ENCODE measurements at regions not wholly inside any gene's neighbourhood (a gene's known extent, or its start where the extent isn't known, plus 50 kb on each side); places are given as distances from the start of the nearest gene placed in this dataset.
"Not testable (repeated sequence)": the region's sequence is repeated elsewhere in the genome, so short reads cannot be mapped to it uniquely, and the experiment has no call there.

DNA sequence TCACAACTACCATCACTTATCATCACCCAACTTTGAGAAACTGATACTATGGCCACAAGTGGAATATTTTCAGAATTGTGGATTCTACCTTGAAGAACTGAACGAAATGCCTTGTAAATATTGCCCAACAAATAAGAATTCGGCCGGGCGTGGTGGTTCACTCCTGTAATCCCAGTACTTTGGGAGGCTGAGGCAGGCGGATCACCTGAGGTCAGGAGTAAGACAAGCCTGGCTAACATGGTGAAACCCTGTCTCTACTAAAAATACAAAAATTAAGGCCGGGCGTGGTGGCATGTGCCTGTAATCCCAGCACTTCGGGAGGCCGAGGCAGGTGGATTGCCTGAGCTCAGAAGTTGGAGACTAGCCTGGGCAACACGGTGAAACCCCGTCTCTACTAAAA is 862.7 kb downstream of the ZPLD1 start:
- H3K4me3 Mint-ChIP-seq; DNase-seq; H3K4me1 Mint-ChIP-seq; H3K27me3 Mint-ChIP-seq; H3K27ac Mint-ChIP-seq; H3K36me3 Mint-ChIP-seq (ENCODE audit: low read depth); POLR2A ChIA-PET; CTCF ChIA-PET; H3K9me3 Mint-ChIP-seq: not testable (repeated sequence)

DNA sequence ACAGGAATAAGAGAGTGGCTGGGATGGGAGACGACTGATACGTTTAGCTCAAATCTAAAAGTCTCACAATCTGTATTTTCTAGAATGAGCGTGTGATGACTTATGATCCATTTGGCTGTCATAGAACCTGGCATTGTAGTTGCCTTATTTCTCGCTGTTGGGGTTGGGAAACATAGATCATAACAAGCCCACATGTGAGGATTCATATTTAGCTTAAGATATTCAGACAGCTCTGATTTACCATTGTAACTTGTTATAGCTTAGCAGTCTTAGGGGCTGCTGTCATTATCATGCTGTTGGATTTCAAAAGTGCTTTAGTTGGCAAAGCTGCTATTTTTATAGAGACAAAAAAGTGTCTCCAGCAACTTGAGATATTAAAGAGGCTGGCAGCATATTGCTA is 871.3 kb downstream of the ZPLD1 start:
- H3K27me3 Mint-ChIP-seq = no peaks in the 10 kb centered on the region
- peaks cover 3% of the 10 kb centered on the region for H3K9me3 Mint-ChIP-seq
- no peak overlapping the region for H3K27ac Mint-ChIP-seq
- H3K36me3 Mint-ChIP-seq (ENCODE audit: low read depth) = no peaks in the 10 kb centered on the region
- ChIA-PET POLR2A (no interaction called here), CTCF (no interaction called here)
- H3K4me1 Mint-ChIP-seq = no peaks in the 10 kb centered on the region
- no peak overlapping the region for H3K4me3 Mint-ChIP-seq
- DNase-seq = no peak

DNA sequence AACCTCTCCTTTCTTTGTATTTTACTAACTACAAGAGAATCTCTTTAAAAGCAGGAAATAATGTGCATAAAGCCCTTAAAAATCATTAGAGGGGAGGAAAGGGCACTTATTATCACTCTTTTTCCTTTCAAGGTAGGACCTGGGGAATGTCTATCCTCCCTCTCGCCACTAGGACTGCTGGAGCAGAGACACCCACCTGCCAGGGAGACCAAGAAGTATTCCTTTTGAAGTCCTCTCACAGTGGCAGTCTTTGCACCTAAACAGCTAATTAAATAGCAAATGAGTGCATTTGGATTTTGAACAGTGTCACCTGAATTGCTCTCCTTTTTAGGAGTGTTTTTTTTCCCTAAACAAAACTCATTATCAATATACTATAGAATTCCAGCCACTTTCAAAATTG is 874.1 kb downstream of the ZPLD1 start:
- CTCF ChIA-PET = no interaction called here
- no peaks in the 10 kb centered on the region for H3K36me3 Mint-ChIP-seq (ENCODE audit: low read depth)
- no peak overlapping the region for H3K4me3 Mint-ChIP-seq
- no peaks in the 10 kb centered on the region for H3K4me1 Mint-ChIP-seq
- DNase-seq = no peak
- POLR2A ChIA-PET = no interaction called here
- no peak overlapping the region for H3K27ac Mint-ChIP-seq
- H3K27me3 Mint-ChIP-seq = no peaks in the 10 kb centered on the region
- H3K9me3 Mint-ChIP-seq = no peaks in the 10 kb centered on the region

DNA sequence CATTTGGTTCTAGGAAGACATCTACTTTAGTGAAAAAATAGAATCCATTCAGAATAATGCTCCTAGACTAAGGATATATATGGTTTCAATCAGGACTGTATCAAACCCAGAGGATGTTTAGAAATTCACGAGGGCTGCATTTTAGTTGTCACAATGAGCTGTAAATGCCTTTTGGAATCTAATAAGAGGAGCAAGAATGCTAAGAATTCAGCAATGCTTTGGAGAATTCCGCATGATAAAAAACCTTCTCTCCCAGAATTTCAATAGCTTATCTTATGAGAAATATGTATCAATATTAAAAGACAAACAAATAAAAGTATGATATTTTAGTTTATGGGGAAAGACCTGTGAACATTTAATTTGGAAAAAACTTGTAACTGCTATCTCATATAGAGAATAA is 885.1 kb downstream of the ZPLD1 start:
- H3K4me1 Mint-ChIP-seq = no peaks in the 10 kb centered on the region
- no peak overlapping the region for H3K4me3 Mint-ChIP-seq
- no peaks in the 10 kb centered on the region for H3K27me3 Mint-ChIP-seq
- H3K9me3 Mint-ChIP-seq = peaks cover 4% of the 10 kb centered on the region
- no peak for DNase-seq
- ChIA-PET POLR2A (no interaction called here), CTCF (no interaction called here)
- no peak overlapping the region for H3K27ac Mint-ChIP-seq
- H3K36me3 Mint-ChIP-seq (ENCODE audit: low read depth) = no peaks in the 10 kb centered on the region

DNA sequence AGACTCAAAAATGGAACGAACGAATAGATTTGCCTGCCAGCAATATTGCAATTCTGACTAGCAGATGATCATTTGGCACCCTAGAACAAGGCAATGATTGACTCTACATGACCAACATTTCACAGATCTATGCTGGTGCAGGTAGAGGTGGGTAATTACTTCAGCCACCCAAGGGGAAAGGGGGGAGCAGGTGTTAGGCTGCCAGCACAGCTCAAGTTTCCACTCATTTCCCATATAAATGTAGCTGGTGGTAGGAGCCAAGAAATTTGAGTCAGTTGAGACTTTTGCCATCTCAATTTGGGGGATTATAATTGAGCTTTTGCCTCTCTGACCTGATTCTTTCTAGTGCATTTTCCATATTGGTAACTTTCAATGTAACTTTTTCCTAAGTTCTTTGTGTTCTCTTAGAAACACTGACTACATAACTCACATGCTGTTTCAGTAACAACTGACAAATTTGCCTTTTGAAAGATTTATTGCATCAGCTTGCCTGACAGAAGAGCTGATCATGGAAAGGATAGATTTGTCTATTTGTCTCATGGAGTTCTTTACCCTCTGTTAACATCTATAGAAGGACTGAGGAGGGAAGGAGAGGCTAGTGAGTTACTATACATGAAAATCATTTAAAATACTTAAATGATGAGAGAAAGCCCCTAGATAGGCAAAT is 902.5 kb downstream of the ZPLD1 start:
- DNase-seq = no peak
- Mint-ChIP-seq H3K9me3 (no peaks in the 10 kb centered on the region), H3K36me3 (ENCODE audit: low read depth) (no peaks in the 10 kb centered on the region), H3K4me1 (no peaks in the 10 kb centered on the region), H3K4me3 (no peak overlapping the region), H3K27me3 (no peaks in the 10 kb centered on the region), H3K27ac (no peak overlapping the region)
- POLR2A ChIA-PET = no interaction called here
- CTCF ChIA-PET = no interaction called here

DNA sequence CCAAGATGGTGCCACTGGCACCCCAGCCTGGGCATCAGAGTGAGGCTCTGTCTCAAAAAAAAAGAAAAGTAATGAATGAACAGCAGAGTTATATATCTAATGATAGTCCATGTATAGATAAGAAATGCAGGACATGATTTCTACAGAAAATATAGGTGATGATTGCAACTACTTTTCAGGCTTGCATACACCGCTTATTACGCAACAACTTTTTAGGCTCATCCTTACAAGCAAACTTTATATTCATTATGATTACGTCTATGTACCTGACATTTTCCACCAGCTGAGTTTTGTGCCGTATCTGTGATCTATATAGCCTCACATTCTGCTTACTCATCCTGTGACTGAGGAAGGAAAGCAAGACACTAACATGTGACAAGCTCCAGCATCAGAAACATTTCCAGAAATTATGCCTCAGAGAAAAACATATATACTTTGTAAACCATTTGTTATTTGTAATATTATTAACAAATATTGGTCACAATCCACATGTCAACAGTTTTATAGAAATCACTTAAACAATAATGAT is 906.3 kb downstream of the ZPLD1 start:
- no peak for DNase-seq
- CTCF ChIA-PET = interaction anchor here (0.9 kb wide), 1 partner anchor 125 kb away, joined by 3 read pairs; no protein-coding TSS in a partner anchor
- no peaks in the 10 kb centered on the region for H3K36me3 Mint-ChIP-seq (ENCODE audit: low read depth)

DNA sequence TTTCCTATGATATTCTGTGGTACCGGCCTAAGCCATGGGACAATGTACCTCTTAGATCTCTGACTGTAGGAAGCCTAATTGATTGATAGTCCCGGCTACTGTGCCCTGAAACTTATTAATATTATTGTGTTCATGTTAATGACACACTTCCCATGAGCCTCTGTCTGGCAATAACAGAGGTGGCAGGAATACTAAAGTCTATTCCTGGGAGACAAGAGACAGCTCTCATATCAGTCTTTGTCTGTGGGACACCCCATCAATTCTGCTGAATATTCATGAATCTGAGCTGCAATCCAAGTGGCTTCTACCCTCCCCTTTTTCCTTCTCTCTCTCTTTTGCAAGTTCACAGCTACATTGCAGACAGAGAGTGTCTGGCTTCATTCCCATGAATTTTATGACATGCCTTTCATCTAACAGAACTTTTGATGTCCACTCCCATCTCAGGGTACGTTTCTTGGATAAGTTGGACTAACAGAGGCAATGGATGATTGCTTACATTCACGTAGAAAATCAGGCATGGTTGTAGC is 907.5 kb downstream of the ZPLD1 start:
- no peaks in the 10 kb centered on the region for H3K4me1 Mint-ChIP-seq
- POLR2A ChIA-PET = no interaction called here
- peaks cover 1% of the 10 kb centered on the region for H3K9me3 Mint-ChIP-seq
- no peak overlapping the region for H3K4me3 Mint-ChIP-seq
- no peak for DNase-seq
- H3K27me3 Mint-ChIP-seq = no peaks in the 10 kb centered on the region
- no peak overlapping the region for H3K27ac Mint-ChIP-seq
- no peaks in the 10 kb centered on the region for H3K36me3 Mint-ChIP-seq (ENCODE audit: low read depth)
- CTCF ChIA-PET = no interaction called here

More for the DNA sequence above, 906.3 kb downstream of the ZPLD1 start:
- no peak overlapping the region for H3K27ac Mint-ChIP-seq
- POLR2A ChIA-PET = no interaction called here
- H3K4me1 Mint-ChIP-seq = no peaks in the 10 kb centered on the region
- H3K9me3 Mint-ChIP-seq = peaks cover 1% of the 10 kb centered on the region
- H3K4me3 Mint-ChIP-seq = no peak overlapping the region
- no peaks in the 10 kb centered on the region for H3K27me3 Mint-ChIP-seq

DNA sequence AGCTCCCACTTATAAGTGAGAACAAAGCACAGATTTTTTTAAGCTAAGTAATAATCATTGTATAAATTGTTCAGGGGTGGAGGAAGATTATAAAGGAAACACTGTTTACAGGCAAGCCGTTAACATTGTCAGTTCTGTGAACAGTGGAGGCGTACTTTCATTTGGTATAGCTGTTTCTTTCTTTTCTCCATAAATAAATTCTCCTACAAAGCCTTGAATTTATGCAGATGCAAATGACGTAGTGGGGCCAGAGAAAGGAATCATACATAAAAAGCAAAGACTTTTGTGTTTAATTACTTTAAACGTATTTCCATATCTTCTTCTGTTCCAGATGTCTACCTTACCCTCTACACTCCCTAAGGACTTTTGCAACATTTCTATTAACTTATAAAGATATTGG is 914.9 kb downstream of the ZPLD1 start:
- POLR2A ChIA-PET = no interaction called here
- CTCF ChIA-PET = no interaction called here
- Mint-ChIP-seq H3K36me3 (ENCODE audit: low read depth) (no peaks in the 10 kb centered on the region), H3K4me3 (no peak overlapping the region), H3K9me3 (no peaks in the 10 kb centered on the region), H3K27me3 (no peaks in the 10 kb centered on the region), H3K4me1 (no peaks in the 10 kb centered on the region), H3K27ac (no peak overlapping the region)
- no peak for DNase-seq

DNA sequence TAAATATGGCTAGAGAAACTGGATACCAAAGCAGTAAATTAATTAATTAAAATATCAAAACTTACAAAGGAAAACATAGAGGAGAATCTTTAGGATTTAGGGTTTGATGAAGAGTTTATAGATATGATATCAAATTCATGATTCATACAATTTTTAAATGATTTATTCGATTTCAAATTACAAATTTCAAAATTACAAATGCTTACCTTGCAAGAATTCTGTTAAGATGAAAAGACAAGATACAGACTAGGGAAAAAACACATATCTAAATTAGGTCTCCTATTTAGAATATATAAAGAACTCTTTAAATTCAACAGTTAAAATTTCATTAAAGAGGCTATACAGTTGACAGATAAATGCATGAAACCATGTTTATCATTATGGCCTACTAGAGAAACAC is 930.7 kb downstream of the ZPLD1 start:
- Mint-ChIP-seq H3K27ac (no peak overlapping the region), H3K36me3 (ENCODE audit: low read depth) (no peaks in the 10 kb centered on the region)

DNA sequence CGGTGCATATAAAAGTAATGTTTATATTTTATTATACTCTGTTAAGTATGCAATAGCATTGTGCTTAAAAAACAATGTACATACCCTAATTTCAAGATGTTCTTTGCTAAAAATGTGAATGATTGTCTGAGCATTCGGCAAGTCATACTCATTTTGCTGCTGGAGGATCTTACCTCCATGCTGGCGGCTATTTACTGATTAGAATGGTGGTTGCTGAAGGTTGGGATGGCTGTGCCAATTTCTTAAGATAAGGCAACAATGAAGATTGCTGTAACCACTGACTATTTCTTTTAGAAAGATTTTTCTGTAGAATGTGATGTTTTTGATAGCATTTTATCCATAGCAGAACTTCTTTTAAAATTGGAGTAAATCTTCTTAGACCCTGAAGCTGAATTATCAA is 932.7 kb downstream of the ZPLD1 start:
- CTCF ChIA-PET = no interaction called here
- H3K4me1 Mint-ChIP-seq = no peaks in the 10 kb centered on the region
- H3K36me3 Mint-ChIP-seq (ENCODE audit: low read depth) = no peaks in the 10 kb centered on the region
- H3K27ac Mint-ChIP-seq = no peak overlapping the region
- POLR2A ChIA-PET = no interaction called here
- DNase-seq = no peak
- no peaks in the 10 kb centered on the region for H3K9me3 Mint-ChIP-seq
- H3K4me3 Mint-ChIP-seq = no peak overlapping the region
- H3K27me3 Mint-ChIP-seq = no peaks in the 10 kb centered on the region

More for the DNA sequence above, 930.7 kb downstream of the ZPLD1 start:
- Mint-ChIP-seq H3K27me3 (no peaks in the 10 kb centered on the region), H3K4me3 (no peak overlapping the region), H3K9me3 (no peaks in the 10 kb centered on the region), H3K4me1 (no peaks in the 10 kb centered on the region)
- POLR2A ChIA-PET = no interaction called here
- CTCF ChIA-PET = no interaction called here
- no peak for DNase-seq

DNA sequence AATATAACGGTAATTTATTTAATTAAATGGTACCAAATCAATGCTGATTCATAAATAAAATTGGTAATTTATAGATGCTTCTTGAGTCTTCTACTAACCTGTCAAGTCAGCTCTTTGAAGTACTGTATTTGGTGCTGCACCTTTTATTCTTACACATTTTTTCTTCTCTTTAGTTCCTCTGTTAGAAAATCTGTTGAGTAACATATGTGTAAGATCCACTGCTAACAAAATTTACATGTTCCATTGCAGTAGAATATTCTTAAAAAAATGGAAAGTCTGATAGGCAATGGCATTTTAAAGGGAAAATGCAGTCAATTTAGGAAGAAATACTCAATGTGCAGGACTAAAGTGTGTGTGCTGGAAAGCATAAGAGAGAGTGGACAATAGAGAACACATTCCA is 936.6 kb downstream of the ZPLD1 start:
- H3K9me3 Mint-ChIP-seq = no peaks in the 10 kb centered on the region
- ChIA-PET POLR2A (no interaction called here), CTCF (no interaction called here)
- H3K27ac Mint-ChIP-seq = no peak overlapping the region
- H3K4me1 Mint-ChIP-seq = no peaks in the 10 kb centered on the region
- DNase-seq = no peak
- no peaks in the 10 kb centered on the region for H3K36me3 Mint-ChIP-seq (ENCODE audit: low read depth)
- no peak overlapping the region for H3K4me3 Mint-ChIP-seq
- H3K27me3 Mint-ChIP-seq = no peaks in the 10 kb centered on the region

DNA sequence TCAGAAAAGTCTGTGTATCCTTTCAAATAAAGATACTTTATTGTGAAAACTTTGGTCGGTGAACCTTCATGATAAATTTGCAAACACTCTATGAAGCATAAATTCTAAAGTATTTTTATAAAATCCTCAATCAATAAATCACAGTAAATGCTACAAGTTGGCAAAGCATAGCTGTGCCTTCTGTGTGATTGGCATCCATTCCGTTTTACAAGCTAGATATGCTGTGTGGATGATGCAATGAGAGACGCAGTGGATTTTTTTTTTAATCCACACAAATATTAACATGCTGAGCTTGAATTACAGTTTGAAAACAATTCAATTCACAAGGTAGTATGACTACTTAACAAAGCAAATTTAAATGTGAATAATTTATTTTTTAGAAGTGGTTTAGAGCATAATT is 937.2 kb downstream of the ZPLD1 start:
- Mint-ChIP-seq H3K4me3 (no peak overlapping the region), H3K27me3 (no peaks in the 10 kb centered on the region), H3K4me1 (no peaks in the 10 kb centered on the region), H3K9me3 (no peaks in the 10 kb centered on the region), H3K27ac (no peak overlapping the region), H3K36me3 (ENCODE audit: low read depth) (no peaks in the 10 kb centered on the region)
- CTCF ChIA-PET = no interaction called here
- DNase-seq = no peak
- POLR2A ChIA-PET = no interaction called here

DNA sequence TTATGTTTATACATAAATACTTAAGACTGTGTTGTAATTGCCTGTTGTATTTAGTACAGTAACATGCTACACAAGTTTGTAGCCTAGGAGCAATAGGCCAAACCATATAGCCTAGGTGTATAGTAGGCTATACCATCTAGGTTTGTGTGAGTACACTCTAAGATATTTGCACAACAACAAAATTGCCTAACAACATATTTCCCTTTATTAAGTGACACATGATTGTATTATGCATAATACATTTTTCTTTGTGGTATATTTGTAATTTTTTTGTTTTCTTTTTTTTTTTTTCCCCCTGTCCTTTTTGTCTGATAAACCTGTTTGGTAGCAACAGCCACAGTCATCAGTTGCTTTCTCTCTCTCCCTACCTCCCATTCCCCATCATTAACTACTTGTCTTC is 945.6 kb downstream of the ZPLD1 start:
- no peak overlapping the region for H3K4me3 Mint-ChIP-seq
- CTCF ChIA-PET = no interaction called here

DNA sequence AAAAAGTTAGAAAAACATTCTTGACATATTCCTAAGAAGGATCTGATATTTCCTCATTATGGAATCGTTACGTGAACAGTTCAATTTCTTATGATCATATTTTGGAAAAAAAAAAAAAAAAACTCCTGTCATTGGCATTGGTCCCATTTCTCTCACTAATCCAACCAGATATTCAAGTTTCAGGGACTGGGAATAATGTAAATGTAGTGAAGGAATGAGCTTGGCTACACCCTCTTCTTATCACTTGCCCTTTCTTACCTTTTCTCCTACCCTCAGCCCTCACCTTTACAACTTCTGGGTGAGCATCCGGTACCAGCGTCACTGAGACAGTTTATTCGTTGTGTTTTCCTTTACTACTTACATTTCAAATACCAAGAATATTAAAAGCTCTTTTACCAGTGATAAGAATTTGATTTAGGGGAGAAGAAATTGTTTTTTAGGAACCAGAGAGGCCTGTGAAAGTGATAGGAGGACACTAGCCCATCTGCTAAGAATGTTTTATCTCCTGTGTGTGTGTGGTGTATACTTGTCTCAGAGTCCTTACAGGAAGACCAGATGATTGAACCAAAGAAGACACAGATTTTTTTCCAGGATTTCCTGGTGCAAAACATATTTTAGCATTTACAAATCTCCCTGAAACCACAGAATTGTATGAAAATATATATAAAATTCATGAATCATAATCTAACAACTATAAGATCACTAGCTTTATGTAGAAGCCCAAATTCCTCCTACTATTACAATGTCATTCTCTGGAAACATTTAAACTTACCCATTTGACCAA is 946.7 kb downstream of the ZPLD1 start:
- no peaks in the 10 kb centered on the region for H3K9me3 Mint-ChIP-seq
- no peaks in the 10 kb centered on the region for H3K36me3 Mint-ChIP-seq (ENCODE audit: low read depth)
- no peak overlapping the region for H3K4me3 Mint-ChIP-seq
- ChIA-PET CTCF (no interaction called here), POLR2A (no interaction called here)
- H3K4me1 Mint-ChIP-seq = no peaks in the 10 kb centered on the region
- no peaks in the 10 kb centered on the region for H3K27me3 Mint-ChIP-seq
- no peak overlapping the region for H3K27ac Mint-ChIP-seq
- no peak for DNase-seq

More for the DNA sequence above, 945.6 kb downstream of the ZPLD1 start:
- H3K27ac Mint-ChIP-seq = no peak overlapping the region
- DNase-seq = no peak
- H3K9me3 Mint-ChIP-seq = no peaks in the 10 kb centered on the region
- POLR2A ChIA-PET = no interaction called here
- H3K4me1 Mint-ChIP-seq = no peaks in the 10 kb centered on the region
- no peaks in the 10 kb centered on the region for H3K27me3 Mint-ChIP-seq
- H3K36me3 Mint-ChIP-seq (ENCODE audit: low read depth) = no peaks in the 10 kb centered on the region

Data from activated CD4-positive, alpha-beta T cell treated with anti-CD3 and anti-CD28 coated beads, Interleukin-2, amount 10 ng/mL, durations not matched to agents 7 days and 5 days (primary cell).